SK-N-SH treated with all-trans-retinoic acid at 6 μM for 48 hours (cell line): ENCODE measurements at regions not wholly inside any gene's neighbourhood (a gene's known extent, or its start where the extent isn't known, plus 50 kb on each side); places are given as distances from the start of the nearest gene placed in this dataset.

Experiments
- SNAI2 ChIP-seq: fragments of 250-450 bp; sonication (Bioruptor Pico); IDR thresholded peaks from 2 replicates; pipeline ENCODE4 v1.5.0; 2020; ENCODE audit warnings: mild to moderate bottlenecking, moderate library complexity
- ZFP30 ChIP-seq: fragments of 450-650 bp; formaldehyde crosslinking; IDR thresholded peaks from 2 replicates; pipeline ENCODE4 v1.5.0; 2022; ENCODE audit warnings: mild to moderate bottlenecking, moderate library complexity
- ZNF565 ChIP-seq: fragments of 450-650 bp; formaldehyde crosslinking; conservative IDR thresholded peaks from 2 replicates; pipeline ENCODE4 v1.5.0; 2020; ENCODE audit warnings: low read depth, mild to moderate bottlenecking, moderate library complexity
- TF ChIP-seq, protein P1 (sequence below): fragments of 250-450 bp; sonication (Bioruptor Pico); IDR thresholded peaks from 2 replicates; pipeline ENCODE4 v1.8.0; 2020; ENCODE audit warnings: mild to moderate bottlenecking, moderate library complexity, borderline replicate concordance
- TF ChIP-seq, protein P2 (sequence below): fragments of 250-450 bp; sonication (Bioruptor Pico); IDR thresholded peaks from 2 replicates; pipeline ENCODE4 v1.5.0; 2020; ENCODE audit warnings: mild to moderate bottlenecking, moderate library complexity

DNA sequence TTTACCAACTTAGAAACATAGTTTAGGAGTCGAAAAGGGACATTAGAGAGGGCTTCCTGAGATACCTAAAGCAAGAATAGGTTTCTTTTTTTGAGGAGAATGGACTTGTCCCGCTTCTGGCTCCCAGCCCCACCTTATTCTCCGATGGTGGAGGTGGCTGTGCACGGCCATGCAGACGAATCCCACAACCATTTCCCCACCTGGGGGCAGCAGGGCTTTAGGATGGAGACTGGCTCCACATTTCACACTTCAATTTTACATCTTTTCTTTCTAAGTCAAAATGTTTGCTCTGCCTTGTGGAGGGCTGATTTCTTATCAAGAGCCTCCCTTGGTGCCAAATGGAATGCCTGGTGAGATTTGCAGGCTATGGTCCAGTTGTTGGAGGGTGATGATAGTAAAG lies 118.5 kb downstream of the GLRX3 start:
- TF ChIP-seq, protein P1, sequence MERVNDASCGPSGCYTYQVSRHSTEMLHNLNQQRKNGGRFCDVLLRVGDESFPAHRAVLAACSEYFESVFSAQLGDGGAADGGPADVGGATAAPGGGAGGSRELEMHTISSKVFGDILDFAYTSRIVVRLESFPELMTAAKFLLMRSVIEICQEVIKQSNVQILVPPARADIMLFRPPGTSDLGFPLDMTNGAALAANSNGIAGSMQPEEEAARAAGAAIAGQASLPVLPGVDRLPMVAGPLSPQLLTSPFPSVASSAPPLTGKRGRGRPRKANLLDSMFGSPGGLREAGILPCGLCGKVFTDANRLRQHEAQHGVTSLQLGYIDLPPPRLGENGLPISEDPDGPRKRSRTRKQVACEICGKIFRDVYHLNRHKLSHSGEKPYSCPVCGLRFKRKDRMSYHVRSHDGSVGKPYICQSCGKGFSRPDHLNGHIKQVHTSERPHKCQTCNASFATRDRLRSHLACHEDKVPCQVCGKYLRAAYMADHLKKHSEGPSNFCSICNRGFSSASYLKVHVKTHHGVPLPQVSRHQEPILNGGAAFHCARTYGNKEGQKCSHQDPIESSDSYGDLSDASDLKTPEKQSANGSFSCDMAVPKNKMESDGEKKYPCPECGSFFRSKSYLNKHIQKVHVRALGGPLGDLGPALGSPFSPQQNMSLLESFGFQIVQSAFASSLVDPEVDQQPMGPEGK (CRISPR knock-in tag), result no peak
- TF ChIP-seq ZNF565 (CRISPR knock-in tag), result no peak
- TF ChIP-seq SNAI2, result no peak
- TF ChIP-seq ZFP30 (CRISPR knock-in tag), result no peak
- TF ChIP-seq, protein P2, sequence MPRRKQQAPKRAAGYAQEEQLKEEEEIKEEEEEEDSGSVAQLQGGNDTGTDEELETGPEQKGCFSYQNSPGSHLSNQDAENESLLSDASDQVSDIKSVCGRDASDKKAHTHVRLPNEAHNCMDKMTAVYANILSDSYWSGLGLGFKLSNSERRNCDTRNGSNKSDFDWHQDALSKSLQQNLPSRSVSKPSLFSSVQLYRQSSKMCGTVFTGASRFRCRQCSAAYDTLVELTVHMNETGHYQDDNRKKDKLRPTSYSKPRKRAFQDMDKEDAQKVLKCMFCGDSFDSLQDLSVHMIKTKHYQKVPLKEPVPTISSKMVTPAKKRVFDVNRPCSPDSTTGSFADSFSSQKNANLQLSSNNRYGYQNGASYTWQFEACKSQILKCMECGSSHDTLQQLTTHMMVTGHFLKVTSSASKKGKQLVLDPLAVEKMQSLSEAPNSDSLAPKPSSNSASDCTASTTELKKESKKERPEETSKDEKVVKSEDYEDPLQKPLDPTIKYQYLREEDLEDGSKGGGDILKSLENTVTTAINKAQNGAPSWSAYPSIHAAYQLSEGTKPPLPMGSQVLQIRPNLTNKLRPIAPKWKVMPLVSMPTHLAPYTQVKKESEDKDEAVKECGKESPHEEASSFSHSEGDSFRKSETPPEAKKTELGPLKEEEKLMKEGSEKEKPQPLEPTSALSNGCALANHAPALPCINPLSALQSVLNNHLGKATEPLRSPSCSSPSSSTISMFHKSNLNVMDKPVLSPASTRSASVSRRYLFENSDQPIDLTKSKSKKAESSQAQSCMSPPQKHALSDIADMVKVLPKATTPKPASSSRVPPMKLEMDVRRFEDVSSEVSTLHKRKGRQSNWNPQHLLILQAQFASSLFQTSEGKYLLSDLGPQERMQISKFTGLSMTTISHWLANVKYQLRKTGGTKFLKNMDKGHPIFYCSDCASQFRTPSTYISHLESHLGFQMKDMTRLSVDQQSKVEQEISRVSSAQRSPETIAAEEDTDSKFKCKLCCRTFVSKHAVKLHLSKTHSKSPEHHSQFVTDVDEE (CRISPR knock-in tag), result no peak
